Endodermal cell (in vitro differentiated cells): ENCODE measurements at regions not wholly inside any gene's neighbourhood (a gene's known extent, or its start where the extent isn't known, plus 50 kb on each side); places are given as distances from the start of the nearest gene placed in this dataset.
"Not testable (repeated sequence)": the region's sequence is repeated elsewhere in the genome, so short reads cannot be mapped to it uniquely, and the experiment has no call there.

ENCODE experiments used
- DNase-seq: peaks from one replicate; pipeline ENCODE4 v3.0.0-alpha.2; 2017
- H3K27ac ChIP-seq: 2 replicates; pipeline ENCODE4 v1.5.1; 2013; ENCODE audit warnings: mild to moderate bottlenecking, low read depth, low read length, moderate library complexity
- H3K27me3 ChIP-seq: 2 replicates; pipeline ENCODE4 v1.6.1; 2013; ENCODE audit warnings: mild to moderate bottlenecking, low read length, moderate library complexity; ENCODE audit not compliant: insufficient read depth, control insufficient read depth, poor library complexity, severe bottlenecking
- H3K36me3 ChIP-seq: 2 replicates; pipeline ENCODE4 v1.7.0; 2013; ENCODE audit warnings: mild to moderate bottlenecking, low read length, moderate library complexity; ENCODE audit not compliant: control insufficient read depth, insufficient read depth
- H3K4me1 ChIP-seq: one replicate; pipeline ENCODE4 v1.7.0; 2013; ENCODE audit warnings: low read length; ENCODE audit not compliant: control insufficient read depth, insufficient read depth
- H3K4me3 ChIP-seq: 2 replicates; pipeline ENCODE4 v1.5.1; 2013; ENCODE audit warnings: mild to moderate bottlenecking, low read length, moderate library complexity
- H3K9ac ChIP-seq: 2 replicates; pipeline ENCODE4 v1.6.1; 2013; ENCODE audit warnings: mild to moderate bottlenecking, low read length, moderate library complexity; ENCODE audit not compliant: poor library complexity, severe bottlenecking; ENCODE audit errors: extremely low read depth
- H3K9me3 ChIP-seq: 2 replicates; pipeline ENCODE4 v1.6.1; 2013; ENCODE audit warnings: mild to moderate bottlenecking, low read length, moderate library complexity; ENCODE audit not compliant: control insufficient read depth
- H3K27ac Mint-ChIP-seq: 2 replicates; pipeline ENCODE4 v1.8.0; 2020; ENCODE audit warnings: mixed read lengths
- H3K27me3 Mint-ChIP-seq: 2 replicates; pipeline ENCODE4 v1.8.0; 2021; ENCODE audit warnings: mild to moderate bottlenecking, mixed read lengths; ENCODE audit not compliant: insufficient read depth
- H3K36me3 Mint-ChIP-seq: 2 replicates; pipeline ENCODE4 v1.8.0; 2020; ENCODE audit warnings: low read depth, mixed read lengths
- H3K4me1 Mint-ChIP-seq: 2 replicates; pipeline ENCODE4 v1.8.0; 2020; ENCODE audit warnings: mixed read lengths
- H3K4me3 Mint-ChIP-seq: 2 replicates; pipeline ENCODE4 v1.8.0; 2020; ENCODE audit warnings: mild to moderate bottlenecking, moderate library complexity, mixed read lengths
- H3K9me3 Mint-ChIP-seq: 2 replicates; pipeline ENCODE4 v1.8.0; 2020; ENCODE audit warnings: mild to moderate bottlenecking, mixed read lengths
- CTCF ChIP-seq: fragments of 200-600 bp; sonication (generic); conservative IDR thresholded peaks from 2 replicates; pipeline ENCODE4 v1.5.0; 2021; ENCODE audit warnings: antibody characterized with exemption, mild to moderate bottlenecking
- WGBS, 2 experiments: methylation state at CpG; one replicate each; pipeline versions ENCODE4 v1.1.5 to v1.1.7; 2013; ENCODE audit warnings: missing lambda C conversion rate in 2 of 2, mixed read lengths in 1 of 2; ENCODE audit not compliant: insufficient coverage in 1 of 2, insufficient read length in 1 of 2; 5-methylcytosine and 5-hydroxymethylcytosine counted together

GRCh38 chr10:123250640-123251039 is 96.4 kb downstream of the BUB3 start:
- no peaks in the 10 kb centered on the region for H3K9me3 Mint-ChIP-seq
- H3K27me3 ChIP-seq: no peaks in the 10 kb centered on the region
- H3K4me1 ChIP-seq: no peaks in the 10 kb centered on the region
- no peak overlapping the region for H3K4me3 ChIP-seq
- H3K27me3 Mint-ChIP-seq: no peaks in the 10 kb centered on the region
- no peaks in the 10 kb centered on the region for H3K36me3 Mint-ChIP-seq
- WGBS, 2 experiments: 85 to 92% methylated on average over 3 to 4 of the region's 4 CpGs
- DNase-seq: no peak
- H3K4me1 Mint-ChIP-seq: no peaks in the 10 kb centered on the region
- TF ChIP-seq CTCF: no peak
- H3K36me3 ChIP-seq: no peaks in the 10 kb centered on the region
- H3K27ac ChIP-seq: no peak overlapping the region
- no peak overlapping the region for H3K27ac Mint-ChIP-seq
- no peak overlapping the region for H3K9ac ChIP-seq
- H3K9me3 ChIP-seq: peaks cover 3% of the 10 kb centered on the region
- no peak overlapping the region for H3K4me3 Mint-ChIP-seq

GRCh38 chr10:123252779-123253178 is 98.6 kb downstream of the BUB3 start:
- no peaks in the 10 kb centered on the region for H3K9me3 Mint-ChIP-seq
- no peaks in the 10 kb centered on the region for H3K27me3 Mint-ChIP-seq
- Histone ChIP-seq H3K9ac (no peak overlapping the region), H3K27ac (no peak overlapping the region), H3K36me3 (no peaks in the 10 kb centered on the region), H3K4me1 (no peaks in the 10 kb centered on the region), H3K4me3 (no peak overlapping the region), H3K27me3 (no peaks in the 10 kb centered on the region), H3K9me3 (peaks cover 3% of the 10 kb centered on the region)
- WGBS, 2 experiments: 88 to 100% methylated on average over 2 to 4 of the region's 4 CpGs
- no peak overlapping the region for H3K27ac Mint-ChIP-seq
- H3K4me3 Mint-ChIP-seq: no peak overlapping the region
- no peaks in the 10 kb centered on the region for H3K36me3 Mint-ChIP-seq
- no peak for DNase-seq
- H3K4me1 Mint-ChIP-seq: no peaks in the 10 kb centered on the region
- TF ChIP-seq CTCF: no peak

GRCh38 chr10:123254343-123254742 is 100.1 kb downstream of the BUB3 start:
- H3K36me3 ChIP-seq, H3K9me3 ChIP-seq, H3K9ac ChIP-seq, H3K27ac Mint-ChIP-seq, H3K4me3 Mint-ChIP-seq, H3K27ac ChIP-seq, H3K4me3 ChIP-seq, H3K27me3 ChIP-seq, H3K4me1 Mint-ChIP-seq, H3K36me3 Mint-ChIP-seq, H3K27me3 Mint-ChIP-seq, H3K4me1 ChIP-seq, DNase-seq, H3K9me3 Mint-ChIP-seq: not testable (repeated sequence)
- 62 to 94% methylated on average over 3 of the region's 5 CpGs for WGBS, 2 experiments

- Mint-ChIP-seq H3K4me3 (no peak overlapping the region), H3K36me3 (no peaks in the 10 kb centered on the region)
- WGBS, 2 experiments: 89 to 96% methylated on average over 11 to 13 of the region's 13 CpGs
Measured at GRCh38 chr10:123257904-123258456, 103.8 kb downstream of the BUB3 start.

More at GRCh38 chr10:123257904-123258456, 103.8 kb downstream of the BUB3 start:
- Mint-ChIP-seq H3K27me3 (no peaks in the 10 kb centered on the region), H3K27ac (no peak overlapping the region), H3K9me3 (no peaks in the 10 kb centered on the region), H3K4me1 (no peaks in the 10 kb centered on the region)
- H3K36me3 ChIP-seq: no peaks in the 10 kb centered on the region
- no peak overlapping the region for H3K4me3 ChIP-seq
- DNase-seq: no peak
- TF ChIP-seq CTCF: no peak
- H3K27me3 ChIP-seq: no peaks in the 10 kb centered on the region
- H3K9me3 ChIP-seq: peaks cover 3% of the 10 kb centered on the region
- no peaks in the 10 kb centered on the region for H3K4me1 ChIP-seq
- no peak overlapping the region for H3K27ac ChIP-seq
- no peak overlapping the region for H3K9ac ChIP-seq
